Activated B cell treated with CpG ODN at 0.5 μM for 24 hours (primary cell): ENCODE measurements at regions not wholly inside any gene's neighbourhood (a gene's known extent, or its start where the extent isn't known, plus 50 kb on each side); places are given as distances from the start of the nearest gene placed in this dataset.

Experiments used
- ATAC-seq: fragments of 200-7000 bp; cut with Tn5 transposase; one replicate; pipeline ENCODE4 v1.10.0; 2021; ENCODE audit warnings: low read depth, mild to moderate bottlenecking, moderate library complexity
- CTCF ChIA-PET: fragments of 350-600 bp; sonication (Branson Sonifier 250); formaldehyde crosslinking; loops from one replicate; lab custom pipeline; 2021; ENCODE audit warnings: antibody characterized with exemption; lab: Charles Lee
- POLR2A ChIA-PET: fragments of 350-600 bp; sonication (Branson Sonifier 250); formaldehyde crosslinking; loops from one replicate; lab custom pipeline; 2021; ENCODE audit warnings: antibody characterized with exemption; lab: Charles Lee
- DNase-seq: peaks from one replicate; pipeline ENCODE4 v3.0.0; 2022
- H3K27ac Mint-ChIP-seq: one replicate; pipeline ENCODE4 v1.8.0; 2020; ENCODE audit warnings: mixed read lengths
- H3K27me3 Mint-ChIP-seq: one replicate; pipeline ENCODE4 v1.8.0; 2021; ENCODE audit warnings: mixed read lengths
- H3K36me3 Mint-ChIP-seq: one replicate; pipeline ENCODE4 v1.8.0; 2021; ENCODE audit warnings: low read depth, mixed read lengths
- H3K4me1 Mint-ChIP-seq: one replicate; pipeline ENCODE4 v1.8.0; 2021; ENCODE audit warnings: mixed read lengths
- H3K4me3 Mint-ChIP-seq: one replicate; pipeline ENCODE4 v1.8.0; 2020; ENCODE audit warnings: mild to moderate bottlenecking, mixed read lengths
- H3K9me3 Mint-ChIP-seq: one replicate; pipeline ENCODE4 v1.8.0; 2020; ENCODE audit warnings: mixed read lengths
- intact Hi-C: fragments of 100-400 bp; cut with micrococcal nuclease; formaldehyde crosslinking; loops from one replicate; pipeline ENCODE4 v1.15.1; 2024
- TF ChIP-seq, protein P1 (sequence below): fragments of 200-600 bp; IDR thresholded peaks from one replicate; pipeline ENCODE4 v1.8.0; 2022; ENCODE audit warnings: antibody characterized with exemption, mild to moderate bottlenecking

DNA sequence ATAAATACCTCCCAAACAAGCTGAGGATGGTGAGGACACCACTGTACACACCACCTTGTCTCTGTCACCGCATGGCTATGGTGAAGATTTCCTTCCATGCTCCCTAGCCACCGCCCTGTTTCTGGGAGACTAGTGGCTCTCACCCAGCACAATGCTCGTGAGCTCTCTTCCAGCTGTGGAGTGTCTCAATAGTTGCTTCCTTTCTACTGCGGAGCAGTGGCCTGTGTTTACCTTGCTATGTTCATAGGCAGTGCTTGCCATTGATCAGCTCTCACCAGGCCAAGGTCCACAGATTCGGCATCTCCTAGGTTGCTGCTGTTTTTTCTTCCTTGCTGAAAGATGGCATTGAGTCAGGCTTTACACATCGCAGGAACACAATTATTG is 313.6 kb upstream of the RTL1 start:
- POLR2A ChIA-PET: no interaction called here
- no peak overlapping the region for H3K4me3 Mint-ChIP-seq

DNA sequence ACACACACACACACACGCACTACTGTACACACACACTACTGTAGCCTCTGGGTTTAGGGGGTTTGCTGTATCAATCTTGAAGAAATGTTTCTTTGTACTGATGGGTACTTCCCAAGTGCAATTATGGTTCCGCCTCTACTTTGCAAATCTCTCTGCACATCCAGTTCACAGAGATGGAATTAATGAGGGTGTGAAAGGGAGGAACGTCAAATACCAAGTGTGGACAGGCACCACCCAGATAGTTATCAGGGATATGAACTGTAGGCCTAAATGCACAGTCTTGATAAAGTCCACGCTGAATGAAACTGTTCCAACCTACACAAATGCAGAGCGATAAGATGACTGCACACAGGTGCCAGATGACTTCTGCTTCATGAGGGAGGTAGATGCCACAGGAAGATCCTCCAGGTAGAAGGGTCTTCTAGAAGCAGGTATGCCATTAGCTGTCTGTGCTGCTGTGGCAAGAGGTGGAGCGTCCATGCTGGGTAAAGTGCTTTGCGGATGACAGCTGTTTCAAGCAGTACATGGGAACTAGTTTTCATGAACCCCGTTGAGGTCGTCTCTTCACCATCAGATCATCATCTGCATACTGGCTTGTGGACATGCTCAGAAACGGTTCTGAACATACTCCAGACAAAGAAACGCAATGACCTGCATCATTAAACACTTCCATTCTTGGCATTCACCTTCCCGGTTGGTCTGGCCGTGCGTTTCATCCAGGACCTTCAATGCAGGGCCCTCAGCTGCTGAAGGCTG is 314.3 kb upstream of the RTL1 start:
- ChIA-PET POLR2A (no interaction called here), CTCF (no interaction called here)
- intact Hi-C loops: no loop called here
- DNase-seq (no peak), ATAC-seq (no peak)
- Mint-ChIP-seq H3K9me3 (peaks cover 11% of the 10 kb centered on the region), H3K4me1 (no peaks in the 10 kb centered on the region), H3K27ac (no peak overlapping the region), H3K4me3 (no peak overlapping the region), H3K36me3 (no peaks in the 10 kb centered on the region), H3K27me3 (no peaks in the 10 kb centered on the region)
- TF ChIP-seq, protein P1, sequence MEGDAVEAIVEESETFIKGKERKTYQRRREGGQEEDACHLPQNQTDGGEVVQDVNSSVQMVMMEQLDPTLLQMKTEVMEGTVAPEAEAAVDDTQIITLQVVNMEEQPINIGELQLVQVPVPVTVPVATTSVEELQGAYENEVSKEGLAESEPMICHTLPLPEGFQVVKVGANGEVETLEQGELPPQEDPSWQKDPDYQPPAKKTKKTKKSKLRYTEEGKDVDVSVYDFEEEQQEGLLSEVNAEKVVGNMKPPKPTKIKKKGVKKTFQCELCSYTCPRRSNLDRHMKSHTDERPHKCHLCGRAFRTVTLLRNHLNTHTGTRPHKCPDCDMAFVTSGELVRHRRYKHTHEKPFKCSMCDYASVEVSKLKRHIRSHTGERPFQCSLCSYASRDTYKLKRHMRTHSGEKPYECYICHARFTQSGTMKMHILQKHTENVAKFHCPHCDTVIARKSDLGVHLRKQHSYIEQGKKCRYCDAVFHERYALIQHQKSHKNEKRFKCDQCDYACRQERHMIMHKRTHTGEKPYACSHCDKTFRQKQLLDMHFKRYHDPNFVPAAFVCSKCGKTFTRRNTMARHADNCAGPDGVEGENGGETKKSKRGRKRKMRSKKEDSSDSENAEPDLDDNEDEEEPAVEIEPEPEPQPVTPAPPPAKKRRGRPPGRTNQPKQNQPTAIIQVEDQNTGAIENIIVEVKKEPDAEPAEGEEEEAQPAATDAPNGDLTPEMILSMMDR: no peak

More for the DNA sequence above, 313.6 kb upstream of the RTL1 start:
- CTCF ChIA-PET: no interaction called here
- ATAC-seq (no peak), DNase-seq (no peak)
- Mint-ChIP-seq H3K36me3 (no peaks in the 10 kb centered on the region), H3K9me3 (peaks cover 14% of the 10 kb centered on the region), H3K27me3 (no peaks in the 10 kb centered on the region), H3K27ac (no peak overlapping the region), H3K4me1 (no peaks in the 10 kb centered on the region)
- TF ChIP-seq, protein P1: no peak
- intact Hi-C loops: no loop called here

DNA sequence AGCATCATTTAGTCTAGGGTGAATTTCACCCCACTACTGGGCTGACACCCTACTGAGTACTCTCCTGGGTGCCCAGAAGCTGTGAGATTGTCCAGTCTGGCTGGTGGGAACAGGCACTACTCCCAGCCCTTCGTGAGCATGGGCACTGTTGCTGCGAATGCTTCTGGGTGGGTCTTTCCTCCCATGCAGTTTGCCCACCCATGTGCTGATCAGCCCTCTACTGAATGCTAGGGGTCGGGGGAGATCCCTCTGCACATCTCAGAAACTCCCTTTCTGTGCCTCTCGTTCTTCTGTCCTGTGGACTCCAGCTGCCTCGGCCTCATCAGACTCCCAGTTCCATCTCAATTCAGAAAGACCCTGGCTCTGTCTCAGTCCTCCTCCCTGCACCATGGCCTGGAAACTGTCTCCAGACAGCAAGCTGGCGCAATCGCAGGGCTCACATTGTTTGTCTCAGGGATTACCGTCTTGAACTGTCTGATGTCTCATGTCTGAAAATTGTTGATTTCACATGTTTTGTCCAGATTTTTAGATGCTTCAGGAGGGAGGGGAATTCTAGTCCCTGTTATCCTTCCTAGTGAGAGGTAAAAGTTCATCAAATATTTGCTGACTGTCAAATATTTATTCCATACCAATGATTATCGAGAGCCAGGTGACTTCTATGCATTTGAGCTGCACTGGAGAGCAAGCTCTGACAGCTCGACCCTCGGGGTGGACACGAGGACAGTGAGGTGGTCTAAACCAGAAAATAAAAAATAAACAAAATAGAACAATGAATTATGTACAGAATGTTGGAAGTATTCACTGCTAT is 316.6 kb upstream of the RTL1 start:
- CTCF ChIA-PET: no interaction called here
- Mint-ChIP-seq H3K4me1 (no peaks in the 10 kb centered on the region), H3K27ac (no peak overlapping the region), H3K9me3 (peaks cover 2% of the 10 kb centered on the region), H3K27me3 (no peaks in the 10 kb centered on the region), H3K4me3 (no peak overlapping the region), H3K36me3 (no peaks in the 10 kb centered on the region)
- TF ChIP-seq, protein P1: no peak
- POLR2A ChIA-PET: no interaction called here
- ATAC-seq (no peak), DNase-seq (no peak)
- intact Hi-C loops: no loop called here

DNA sequence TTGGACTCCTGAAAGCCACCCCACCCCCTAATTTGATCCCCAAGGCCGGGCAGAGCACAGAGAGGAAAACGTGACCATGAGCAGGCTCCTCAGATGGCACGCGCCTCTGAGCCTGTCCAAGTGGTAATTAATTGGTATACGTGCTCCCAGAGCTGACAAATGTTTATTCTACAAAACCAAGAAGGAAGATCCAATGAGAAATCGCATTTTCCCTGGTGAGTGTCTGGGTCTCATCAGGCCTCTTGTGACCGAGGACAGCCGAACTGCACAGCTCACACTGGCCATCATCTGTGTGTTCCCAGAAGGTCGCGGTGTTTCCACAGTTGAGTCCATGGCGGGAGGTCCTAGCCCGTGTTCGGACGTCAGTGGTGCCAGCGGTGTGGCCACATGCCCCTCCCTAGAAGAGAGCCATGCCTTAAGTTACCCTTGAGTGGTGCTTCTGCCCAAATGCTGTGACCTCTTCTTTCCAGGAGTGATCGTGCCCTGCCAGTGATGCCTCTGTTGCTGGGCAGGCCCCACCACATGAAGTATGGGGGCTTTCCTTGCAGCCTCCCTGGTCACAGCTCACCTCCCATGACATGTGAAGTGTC is 317.5 kb upstream of the RTL1 start:
- Mint-ChIP-seq H3K4me1 (no peaks in the 10 kb centered on the region), H3K9me3 (no peaks in the 10 kb centered on the region), H3K4me3 (no peak overlapping the region), H3K36me3 (no peaks in the 10 kb centered on the region), H3K27me3 (no peaks in the 10 kb centered on the region), H3K27ac (no peak overlapping the region)
- CTCF ChIA-PET: no interaction called here
- TF ChIP-seq, protein P1: no peak
- no peak for DNase-seq
- POLR2A ChIA-PET: no interaction called here
- no peak for ATAC-seq
- intact Hi-C loops: no loop called here

DNA sequence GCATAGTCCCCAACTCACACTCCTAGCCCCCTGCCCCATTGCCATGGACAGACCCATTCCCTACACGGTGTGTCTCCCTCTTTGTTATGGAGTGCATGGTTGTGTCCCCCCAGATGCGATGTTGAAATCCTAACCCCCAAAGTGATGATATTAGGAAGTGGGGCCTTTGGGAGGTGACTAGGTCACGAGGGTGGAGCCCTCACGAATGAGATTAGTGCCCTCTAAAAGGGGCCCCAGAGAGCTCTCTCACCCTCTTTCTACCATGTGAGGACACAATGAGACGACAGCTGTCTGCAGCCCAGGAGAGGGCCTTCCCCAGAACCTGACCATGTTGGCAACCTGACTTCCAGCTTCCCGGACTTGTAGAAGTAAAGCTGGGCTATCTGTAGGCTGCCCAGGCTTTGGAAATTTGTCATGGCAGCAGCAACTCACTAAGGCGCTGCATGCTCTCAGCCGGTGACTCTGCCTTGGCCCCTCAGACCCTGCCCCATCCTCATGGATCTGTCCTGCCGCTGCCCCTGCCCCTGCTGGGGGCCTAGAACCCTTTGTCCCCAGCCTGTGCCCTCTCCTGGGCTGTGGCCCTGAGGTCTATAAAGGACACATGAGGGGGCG is 318.1 kb upstream of the RTL1 start:
- no peaks in the 10 kb centered on the region for H3K9me3 Mint-ChIP-seq
- POLR2A ChIA-PET: no interaction called here
- intact Hi-C loops: no loop called here
- no peaks in the 10 kb centered on the region for H3K4me1 Mint-ChIP-seq
- H3K27me3 Mint-ChIP-seq: no peaks in the 10 kb centered on the region
- TF ChIP-seq, protein P1: no peak
- CTCF ChIA-PET: no interaction called here
- H3K27ac Mint-ChIP-seq: no peak overlapping the region
- H3K36me3 Mint-ChIP-seq: no peaks in the 10 kb centered on the region
- ATAC-seq: no peak
- no peak for DNase-seq
- no peak overlapping the region for H3K4me3 Mint-ChIP-seq
